GM12892 (cell line): ENCODE measurements at regions not wholly inside any gene's neighbourhood (a gene's known extent, or its start where the extent isn't known, plus 50 kb on each side); places are given as distances from the start of the nearest gene placed in this dataset.
"Not testable (repeated sequence)": the region's sequence is repeated elsewhere in the genome, so short reads cannot be mapped to it uniquely, and the experiment has no call there.

Experiments
- POLR2A ChIP-seq: IDR thresholded peaks from 2 replicates; pipeline ENCODE4 v1.6.1; 2011; ENCODE audit warnings: low read depth, low read length, control low read depth
- POLR2AphosphoS5 ChIP-seq: IDR thresholded peaks from 2 replicates; pipeline ENCODE4 v1.6.1; 2011; ENCODE audit warnings: low read depth, low read length, control low read depth

- not testable (repeated sequence) for TF ChIP-seq POLR2A, POLR2AphosphoS5
Measured at GRCh38 chr11:96488911-96489310, 99.1 kb downstream of the JRKL start.
